ENCODE measurements at regions not wholly inside any gene's neighbourhood (a gene's known extent, or its start where the extent isn't known, plus 50 kb on each side); places are given as distances from the start of the nearest gene placed in this dataset. TPM values are rescaled to one million over a fixed set of nuclear protein-coding genes. Genes with fewer than 3 reads are reported as not detected.

GRCh38 chr11:33410086-33410765 is 153.0 kb downstream of the HIPK3 start:
- no peak overlapping the region for H3K4me3 ChIP-seq

More at GRCh38 chr11:33410086-33410765, 153.0 kb downstream of the HIPK3 start:
- Histone ChIP-seq H3K27me3 (no peaks in the 10 kb centered on the region), H3K27ac (no peak overlapping the region), H3K36me3 (replicated peaks in 1 of 2; ENCODE audit: insufficient read depth in 1 of 2, low read depth in 2 of 2) (no peaks in the 10 kb centered on the region), H3K9me3 (no peaks in the 10 kb centered on the region), H3K4me1 (no peaks in the 10 kb centered on the region)
- TF ChIP-seq POLR2A (IDR thresholded peaks at IDR 0.05): no peak
- TF ChIP-seq, protein P1, sequence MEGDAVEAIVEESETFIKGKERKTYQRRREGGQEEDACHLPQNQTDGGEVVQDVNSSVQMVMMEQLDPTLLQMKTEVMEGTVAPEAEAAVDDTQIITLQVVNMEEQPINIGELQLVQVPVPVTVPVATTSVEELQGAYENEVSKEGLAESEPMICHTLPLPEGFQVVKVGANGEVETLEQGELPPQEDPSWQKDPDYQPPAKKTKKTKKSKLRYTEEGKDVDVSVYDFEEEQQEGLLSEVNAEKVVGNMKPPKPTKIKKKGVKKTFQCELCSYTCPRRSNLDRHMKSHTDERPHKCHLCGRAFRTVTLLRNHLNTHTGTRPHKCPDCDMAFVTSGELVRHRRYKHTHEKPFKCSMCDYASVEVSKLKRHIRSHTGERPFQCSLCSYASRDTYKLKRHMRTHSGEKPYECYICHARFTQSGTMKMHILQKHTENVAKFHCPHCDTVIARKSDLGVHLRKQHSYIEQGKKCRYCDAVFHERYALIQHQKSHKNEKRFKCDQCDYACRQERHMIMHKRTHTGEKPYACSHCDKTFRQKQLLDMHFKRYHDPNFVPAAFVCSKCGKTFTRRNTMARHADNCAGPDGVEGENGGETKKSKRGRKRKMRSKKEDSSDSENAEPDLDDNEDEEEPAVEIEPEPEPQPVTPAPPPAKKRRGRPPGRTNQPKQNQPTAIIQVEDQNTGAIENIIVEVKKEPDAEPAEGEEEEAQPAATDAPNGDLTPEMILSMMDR (IDR thresholded peaks at IDR 0.05): no peak
- intact Hi-C loops (cut with DNase I): no loop called here
- DNase-seq: no peak
- WGBS, 2 donors: 42 to 52% methylated on average over 4 of the region's 4 CpGs
- ATAC-seq: no peak

Small RNA genes in the stretch of these regions (small RNA-seq; reads per million reads assigned to genes)
- not detected for gene AL133399.1

Data from body of pancreas (tissue), 4 donors.